CD4-positive, alpha-beta T cell (primary cell): ENCODE measurements at regions not wholly inside any gene's neighbourhood (a gene's known extent, or its start where the extent isn't known, plus 50 kb on each side); places are given as distances from the start of the nearest gene placed in this dataset.

Source experiments
- ATAC-seq: fragments of 200-7000 bp; cut with Tn5 transposase; one replicate; pipeline ENCODE4 v1.10.0; 2022; ENCODE audit warnings: mild to moderate bottlenecking; ENCODE audit not compliant: poor library complexity
- CTCF ChIA-PET: fragments of 350-600 bp; sonication (Branson Sonifier 250); formaldehyde crosslinking; loops from one replicate; lab custom pipeline; 2021; ENCODE audit warnings: antibody characterized with exemption, inconsistent platforms; lab: Charles Lee
- POLR2A ChIA-PET: fragments of 350-600 bp; sonication (Branson Sonifier 250); formaldehyde crosslinking; loops from one replicate; lab custom pipeline; 2021; ENCODE audit warnings: antibody characterized with exemption, inconsistent platforms; lab: Charles Lee
- DNase-seq, 14 experiments: peaks; one replicate each; pipeline ENCODE4 v3.0.0-alpha.2; 2013 to 2020; ENCODE audit warnings: mixed read lengths in 2 of 14
- H3K27ac ChIP-seq, 2 donors: one replicate each; pipeline versions ENCODE4 v1.5.1 to v1.7.0; 2013; ENCODE audit warnings: low read length in 2 of 2, low read depth in 1 of 2, mild to moderate bottlenecking in 1 of 2
- H3K27me3 ChIP-seq, 2 experiments: 1 replicate in 1 of 2; 2 replicates in 1 of 2; pipeline versions ENCODE4 v1.6.1 to v1.7.0; 2013; ENCODE audit warnings: low read length in 2 of 2, control low read depth in 1 of 2, mild to moderate bottlenecking in 1 of 2, moderate library complexity in 1 of 2; ENCODE audit not compliant: insufficient read depth in 2 of 2, control insufficient read depth in 1 of 2
- H3K36me3 ChIP-seq: one replicate; pipeline ENCODE4 v1.6.1; 2013; ENCODE audit warnings: low read length, control low read depth; ENCODE audit not compliant: insufficient read depth
- H3K4me1 ChIP-seq: one replicate; pipeline ENCODE4 v1.6.1; 2013; ENCODE audit warnings: low read length, control low read depth; ENCODE audit not compliant: insufficient read depth
- H3K4me3 ChIP-seq: one replicate; pipeline ENCODE4 v1.5.1; 2013; ENCODE audit warnings: mild to moderate bottlenecking, low read length, moderate library complexity
- H3K9me3 ChIP-seq, 2 experiments: 1 replicate in 1 of 2; 2 replicates in 1 of 2; pipeline versions ENCODE4 v1.6.1 to v1.7.0; 2013; ENCODE audit warnings: low read length in 2 of 2, mild to moderate bottlenecking in 2 of 2, control low read depth in 1 of 2, moderate library complexity in 1 of 2; ENCODE audit not compliant: control insufficient read depth in 1 of 2, insufficient read depth in 1 of 2
- H3K27ac Mint-ChIP-seq: one replicate; pipeline ENCODE4 v1.8.0; 2020; ENCODE audit warnings: mixed read lengths
- H3K27me3 Mint-ChIP-seq: one replicate; pipeline ENCODE4 v1.8.0; 2021; ENCODE audit warnings: mixed read lengths
- H3K36me3 Mint-ChIP-seq: one replicate; pipeline ENCODE4 v1.8.0; 2021; ENCODE audit warnings: low read depth, mixed read lengths
- H3K4me1 Mint-ChIP-seq: one replicate; pipeline ENCODE4 v1.8.0; 2021; ENCODE audit warnings: low read depth, mixed read lengths
- H3K4me3 Mint-ChIP-seq: one replicate; pipeline ENCODE4 v1.8.0; 2020; ENCODE audit warnings: mild to moderate bottlenecking, mixed read lengths
- H3K9me3 Mint-ChIP-seq: one replicate; pipeline ENCODE4 v1.8.0; 2020; ENCODE audit warnings: mixed read lengths
- intact Hi-C, 2 experiments: fragments of 100-400 bp; cut with DNase I in 1 of 2; cut with micrococcal nuclease in 1 of 2; formaldehyde crosslinking; loops; one replicate each; pipeline versions ENCODE4 v1.15.1 to v1.9.0; 2023 to 2025; cut with DNase I, micrococcal nuclease
- TF ChIP-seq, protein P1 (sequence below): fragments of 200-600 bp; IDR thresholded peaks from one replicate; pipeline ENCODE4 v1.8.0; 2022; ENCODE audit warnings: antibody characterized with exemption, mild to moderate bottlenecking

GRCh38 chrX:76987381-76987780 lies 459.8 kb upstream of the FGF16 start:
- Mint-ChIP-seq H3K4me3 (no peak overlapping the region), H3K36me3 (no peaks in the 10 kb centered on the region), H3K4me1 (no peaks in the 10 kb centered on the region), H3K27me3 (no peaks in the 10 kb centered on the region), H3K9me3 (peaks cover 13% of the 10 kb centered on the region), H3K27ac (no peak overlapping the region)
- no peak for ATAC-seq
- Histone ChIP-seq H3K27ac (no peak overlapping the region), H3K4me1 (no peaks in the 10 kb centered on the region), H3K36me3 (no peaks in the 10 kb centered on the region), H3K9me3 (peaks cover 0 to 7% of the 10 kb centered on the region in 2 experiments), H3K4me3 (no peak overlapping the region), H3K27me3 (no peaks in the 10 kb centered on the region)
- ChIA-PET CTCF (no interaction called here), POLR2A (no interaction called here)
- intact Hi-C loops = no loop called here
- TF ChIP-seq, protein P1, sequence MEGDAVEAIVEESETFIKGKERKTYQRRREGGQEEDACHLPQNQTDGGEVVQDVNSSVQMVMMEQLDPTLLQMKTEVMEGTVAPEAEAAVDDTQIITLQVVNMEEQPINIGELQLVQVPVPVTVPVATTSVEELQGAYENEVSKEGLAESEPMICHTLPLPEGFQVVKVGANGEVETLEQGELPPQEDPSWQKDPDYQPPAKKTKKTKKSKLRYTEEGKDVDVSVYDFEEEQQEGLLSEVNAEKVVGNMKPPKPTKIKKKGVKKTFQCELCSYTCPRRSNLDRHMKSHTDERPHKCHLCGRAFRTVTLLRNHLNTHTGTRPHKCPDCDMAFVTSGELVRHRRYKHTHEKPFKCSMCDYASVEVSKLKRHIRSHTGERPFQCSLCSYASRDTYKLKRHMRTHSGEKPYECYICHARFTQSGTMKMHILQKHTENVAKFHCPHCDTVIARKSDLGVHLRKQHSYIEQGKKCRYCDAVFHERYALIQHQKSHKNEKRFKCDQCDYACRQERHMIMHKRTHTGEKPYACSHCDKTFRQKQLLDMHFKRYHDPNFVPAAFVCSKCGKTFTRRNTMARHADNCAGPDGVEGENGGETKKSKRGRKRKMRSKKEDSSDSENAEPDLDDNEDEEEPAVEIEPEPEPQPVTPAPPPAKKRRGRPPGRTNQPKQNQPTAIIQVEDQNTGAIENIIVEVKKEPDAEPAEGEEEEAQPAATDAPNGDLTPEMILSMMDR = no peak
- no peak for DNase-seq

DNA sequence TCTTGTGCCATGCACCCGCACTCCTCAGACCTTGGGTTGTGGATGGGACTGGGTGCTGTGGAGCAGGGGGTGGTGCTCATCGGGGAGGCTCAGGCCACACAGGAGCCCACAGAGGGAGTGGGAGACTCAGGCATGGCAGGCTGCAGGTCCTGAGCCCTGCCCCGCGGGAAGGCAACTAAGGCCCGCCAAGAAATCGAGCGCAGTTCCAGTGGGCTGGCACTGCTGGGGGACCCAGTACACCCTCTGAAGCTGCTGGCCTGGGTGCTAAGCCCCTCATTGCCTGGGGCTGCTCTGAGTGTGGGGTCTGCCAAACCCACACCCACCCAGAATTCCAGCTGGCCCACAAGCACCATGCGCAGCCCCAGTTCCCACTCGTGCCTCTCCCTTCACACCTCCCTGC lies 450.5 kb upstream of the FGF16 start:
- no peak overlapping the region for H3K4me3 Mint-ChIP-seq
- POLR2A ChIA-PET = no interaction called here
- ATAC-seq = no peak

DNA sequence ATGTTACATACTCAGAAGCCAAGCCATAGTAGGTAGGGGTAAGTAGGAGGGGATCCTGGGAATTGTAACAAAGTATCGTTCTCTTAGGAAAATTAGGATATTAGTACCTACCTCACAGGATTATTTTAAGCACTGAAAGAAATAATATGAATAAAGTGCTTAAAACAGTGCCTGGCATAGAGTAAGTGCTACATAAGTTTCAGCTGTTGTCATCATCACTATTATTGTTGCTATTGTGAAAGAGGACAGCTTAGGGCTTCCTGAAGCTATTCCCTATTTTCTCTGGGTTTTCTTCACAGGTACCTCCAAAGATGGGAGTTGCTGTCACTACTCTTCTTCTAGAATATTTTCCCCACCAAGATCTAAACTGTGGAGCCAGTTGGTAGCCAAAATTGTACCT lies 443.7 kb upstream of the FGF16 start:
- intact Hi-C loops = no loop called here
- peaks cover 7% of the 10 kb centered on the region for H3K4me1 Mint-ChIP-seq
- Histone ChIP-seq H3K9me3 (no peaks in the 10 kb centered on the region), H3K27me3 (no peaks in the 10 kb centered on the region), H3K36me3 (no peaks in the 10 kb centered on the region), H3K4me3 (no peak overlapping the region), H3K27ac (no peak overlapping the region), H3K4me1 (no peaks in the 10 kb centered on the region)
- POLR2A ChIA-PET = no interaction called here
- no peaks in the 10 kb centered on the region for H3K9me3 Mint-ChIP-seq
- TF ChIP-seq, protein P1 = no peak
- no peak for DNase-seq
- H3K27me3 Mint-ChIP-seq = no peaks in the 10 kb centered on the region
- H3K36me3 Mint-ChIP-seq = no peaks in the 10 kb centered on the region
- ATAC-seq = no peak
- H3K27ac Mint-ChIP-seq = no peak overlapping the region
- CTCF ChIA-PET = no interaction called here
- H3K4me3 Mint-ChIP-seq = no peak overlapping the region

More for the DNA sequence above, 450.5 kb upstream of the FGF16 start:
- Mint-ChIP-seq H3K36me3 (no peaks in the 10 kb centered on the region), H3K4me1 (no peaks in the 10 kb centered on the region), H3K27ac (no peak overlapping the region), H3K9me3 (peaks cover 4% of the 10 kb centered on the region), H3K27me3 (no peaks in the 10 kb centered on the region)
- H3K9me3 ChIP-seq = peaks cover 0 to 7% of the 10 kb centered on the region in 2 experiments
- H3K36me3 ChIP-seq = no peaks in the 10 kb centered on the region
- H3K4me3 ChIP-seq = no peak overlapping the region
- no peak overlapping the region for H3K27ac ChIP-seq
- no peaks in the 10 kb centered on the region for H3K27me3 ChIP-seq
- TF ChIP-seq, protein P1 = no peak
- CTCF ChIA-PET = no interaction called here
- intact Hi-C loops = no loop called here
- no peaks in the 10 kb centered on the region for H3K4me1 ChIP-seq
- no peak for DNase-seq
